Uterus (tissue), 2 donors: ENCODE measurements at regions not wholly inside any gene's neighbourhood (a gene's known extent, or its start where the extent isn't known, plus 50 kb on each side); places are given as distances from the start of the nearest gene placed in this dataset.

ENCODE experiments used
- POLR2A ChIP-seq, 2 donors: fragments of 450-650 bp; IDR thresholded peaks; one replicate each; pipeline ENCODE4 v1.6.1; 2016; ENCODE audit warnings: antibody characterized with exemption in 2 of 2, mild to moderate bottlenecking in 1 of 2, moderate library complexity in 1 of 2
- TF ChIP-seq, protein P1 (sequence below), 4 experiments: fragments of 200-600 bp in 2 of 4; fragments of 450-650 bp in 2 of 4; sonication (generic) in 2 of 4; IDR thresholded peaks; one replicate each; pipeline ENCODE4 v1.5.1; 2016 to 2019; ENCODE audit warnings: antibody characterized with exemption in 4 of 4, mild to moderate bottlenecking in 2 of 4, moderate library complexity in 1 of 4

DNA sequence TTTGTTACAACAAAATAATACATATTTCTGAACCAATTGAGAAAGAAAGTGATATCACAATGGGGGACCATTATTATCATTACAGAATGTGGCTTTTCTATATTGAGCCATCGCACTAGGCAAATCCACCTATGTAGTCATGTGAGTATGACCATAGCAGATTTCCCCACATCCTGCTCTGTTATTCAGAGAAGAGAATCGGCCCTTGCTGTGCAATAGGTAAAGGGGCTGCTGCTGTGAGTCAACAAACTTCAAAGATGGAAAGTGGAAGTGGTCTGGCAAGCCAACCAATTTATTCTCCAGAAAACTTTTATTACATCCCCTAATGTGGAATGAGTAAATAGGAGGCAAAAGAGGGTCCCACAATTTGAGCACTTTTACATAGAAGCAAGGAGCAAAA is 573.4 kb downstream of the ETV1 start:
- TF ChIP-seq, protein P1, sequence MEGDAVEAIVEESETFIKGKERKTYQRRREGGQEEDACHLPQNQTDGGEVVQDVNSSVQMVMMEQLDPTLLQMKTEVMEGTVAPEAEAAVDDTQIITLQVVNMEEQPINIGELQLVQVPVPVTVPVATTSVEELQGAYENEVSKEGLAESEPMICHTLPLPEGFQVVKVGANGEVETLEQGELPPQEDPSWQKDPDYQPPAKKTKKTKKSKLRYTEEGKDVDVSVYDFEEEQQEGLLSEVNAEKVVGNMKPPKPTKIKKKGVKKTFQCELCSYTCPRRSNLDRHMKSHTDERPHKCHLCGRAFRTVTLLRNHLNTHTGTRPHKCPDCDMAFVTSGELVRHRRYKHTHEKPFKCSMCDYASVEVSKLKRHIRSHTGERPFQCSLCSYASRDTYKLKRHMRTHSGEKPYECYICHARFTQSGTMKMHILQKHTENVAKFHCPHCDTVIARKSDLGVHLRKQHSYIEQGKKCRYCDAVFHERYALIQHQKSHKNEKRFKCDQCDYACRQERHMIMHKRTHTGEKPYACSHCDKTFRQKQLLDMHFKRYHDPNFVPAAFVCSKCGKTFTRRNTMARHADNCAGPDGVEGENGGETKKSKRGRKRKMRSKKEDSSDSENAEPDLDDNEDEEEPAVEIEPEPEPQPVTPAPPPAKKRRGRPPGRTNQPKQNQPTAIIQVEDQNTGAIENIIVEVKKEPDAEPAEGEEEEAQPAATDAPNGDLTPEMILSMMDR (IDR thresholded peaks at IDR 0.05) = no peak
- no peak for TF ChIP-seq POLR2A (IDR thresholded peaks at IDR 0.05)
